Peyer's patch (tissue), 4 donors: ENCODE measurements at regions not wholly inside any gene's neighbourhood (a gene's known extent, or its start where the extent isn't known, plus 50 kb on each side); places are given as distances from the start of the nearest gene placed in this dataset.

Source experiments
- DNase-seq, 3 donors: peaks; one replicate each; pipeline ENCODE4 v3.0.0-alpha.2; 2017 to 2019
- H3K27ac ChIP-seq, 4 donors: fragments of 200-600 bp; sonication (generic); one replicate each; pipeline ENCODE4 v1.5.1; 2016 to 2019
- H3K27me3 ChIP-seq, 2 donors: fragments of 200-600 bp; sonication (generic); one replicate each; pipeline ENCODE4 v1.5.1; 2019
- H3K36me3 ChIP-seq, 3 donors: fragments of 200-600 bp; sonication (generic); one replicate each; pipeline ENCODE4 v1.5.1; 2016 to 2019
- H3K4me1 ChIP-seq, 4 donors: fragments of 200-600 bp; sonication (generic); one replicate each; pipeline ENCODE4 v1.5.1; 2016 to 2019
- H3K4me3 ChIP-seq, 4 donors: fragments of 200-600 bp; sonication (generic); 1 replicate in 3 of 4; 2 replicates in 1 of 4; pipeline ENCODE4 v1.5.1; 2016 to 2019; ENCODE audit warnings: mild to moderate bottlenecking in 1 of 4
- H3K9me3 ChIP-seq, 4 donors: fragments of 200-600 bp; sonication (generic); one replicate each; pipeline ENCODE4 v1.5.1; 2016 to 2019; ENCODE audit warnings: mild to moderate bottlenecking in 1 of 4
- POLR2A ChIP-seq, 2 donors: fragments of 450-650 bp; IDR thresholded peaks; one replicate each; pipeline ENCODE4 v1.5.1; 2017; ENCODE audit warnings: antibody characterized with exemption in 2 of 2, mild to moderate bottlenecking in 2 of 2, moderate library complexity in 2 of 2
- TF ChIP-seq, protein P1 (sequence below), 6 experiments: fragments of 450-650 bp in 4 of 6; fragments of 200-600 bp in 2 of 6; sonication (generic) in 1 of 6; IDR thresholded peaks; one replicate each; pipeline ENCODE4 v1.5.1; 2017 to 2019; ENCODE audit warnings: antibody characterized with exemption in 6 of 6, mild to moderate bottlenecking in 3 of 6, moderate library complexity in 1 of 6

DNA sequence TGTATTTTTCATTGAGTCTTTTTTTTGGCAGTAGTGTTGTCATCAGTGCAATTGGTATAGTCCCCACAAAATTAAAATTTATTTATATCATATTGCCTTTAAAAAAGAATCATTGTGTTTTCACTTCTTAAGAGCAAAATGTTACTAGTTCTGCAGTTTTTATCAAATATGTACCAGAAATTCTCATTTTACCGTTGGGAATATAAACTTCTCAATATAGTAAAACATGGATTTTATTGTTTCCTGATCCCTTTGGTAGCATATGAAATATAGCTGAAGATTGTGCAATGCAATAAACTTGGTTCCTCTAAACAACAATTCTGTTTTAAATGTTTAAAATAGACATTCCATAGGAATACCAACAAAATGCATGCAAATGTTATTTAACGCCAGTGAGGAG, 306.5 kb upstream of the PCDH20 start:
- no peaks in the 10 kb centered on the region for H3K9me3 ChIP-seq
- DNase-seq = no peak
- H3K36me3 ChIP-seq = no peaks in the 10 kb centered on the region
- no peak overlapping the region for H3K4me3 ChIP-seq
- no peaks in the 10 kb centered on the region for H3K4me1 ChIP-seq
- no peaks in the 10 kb centered on the region for H3K27me3 ChIP-seq
- H3K27ac ChIP-seq = no peak overlapping the region
- no peak for TF ChIP-seq POLR2A (IDR thresholded peaks at IDR 0.05)
- TF ChIP-seq, protein P1, sequence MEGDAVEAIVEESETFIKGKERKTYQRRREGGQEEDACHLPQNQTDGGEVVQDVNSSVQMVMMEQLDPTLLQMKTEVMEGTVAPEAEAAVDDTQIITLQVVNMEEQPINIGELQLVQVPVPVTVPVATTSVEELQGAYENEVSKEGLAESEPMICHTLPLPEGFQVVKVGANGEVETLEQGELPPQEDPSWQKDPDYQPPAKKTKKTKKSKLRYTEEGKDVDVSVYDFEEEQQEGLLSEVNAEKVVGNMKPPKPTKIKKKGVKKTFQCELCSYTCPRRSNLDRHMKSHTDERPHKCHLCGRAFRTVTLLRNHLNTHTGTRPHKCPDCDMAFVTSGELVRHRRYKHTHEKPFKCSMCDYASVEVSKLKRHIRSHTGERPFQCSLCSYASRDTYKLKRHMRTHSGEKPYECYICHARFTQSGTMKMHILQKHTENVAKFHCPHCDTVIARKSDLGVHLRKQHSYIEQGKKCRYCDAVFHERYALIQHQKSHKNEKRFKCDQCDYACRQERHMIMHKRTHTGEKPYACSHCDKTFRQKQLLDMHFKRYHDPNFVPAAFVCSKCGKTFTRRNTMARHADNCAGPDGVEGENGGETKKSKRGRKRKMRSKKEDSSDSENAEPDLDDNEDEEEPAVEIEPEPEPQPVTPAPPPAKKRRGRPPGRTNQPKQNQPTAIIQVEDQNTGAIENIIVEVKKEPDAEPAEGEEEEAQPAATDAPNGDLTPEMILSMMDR (IDR thresholded peaks at IDR 0.05) = no peak

DNA sequence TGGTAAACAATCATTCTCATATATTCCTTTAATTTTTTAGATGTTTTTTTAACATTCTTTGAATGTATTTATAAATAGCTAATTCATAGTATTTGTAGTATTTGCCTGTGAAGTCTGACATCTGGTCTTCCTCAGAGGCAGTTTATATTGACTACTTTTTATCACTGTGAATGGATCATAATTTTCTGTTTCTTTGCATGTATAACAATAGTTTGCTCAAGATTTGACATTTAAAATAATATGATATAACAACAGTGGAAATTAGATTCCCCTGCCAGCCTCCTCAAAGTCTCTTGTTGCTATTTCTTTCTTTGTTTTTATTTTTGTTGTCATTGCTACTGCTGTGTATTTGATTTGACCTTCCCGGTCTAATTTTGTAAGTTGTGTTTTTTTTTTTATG, 297.0 kb upstream of the PCDH20 start:
- H3K4me3 ChIP-seq = no peak overlapping the region
- H3K27ac ChIP-seq = no peak overlapping the region
- TF ChIP-seq POLR2A (IDR thresholded peaks at IDR 0.05) = no peak
- TF ChIP-seq, protein P1 (IDR thresholded peaks at IDR 0.05) = no peak
- H3K9me3 ChIP-seq = no peaks in the 10 kb centered on the region
- no peaks in the 10 kb centered on the region for H3K27me3 ChIP-seq
- no peaks in the 10 kb centered on the region for H3K4me1 ChIP-seq
- no peak for DNase-seq
- H3K36me3 ChIP-seq = no peaks in the 10 kb centered on the region

GRCh38 chr13:61709258-61709657, 293.6 kb upstream of the PCDH20 start:
- Histone ChIP-seq H3K36me3 (no peaks in the 10 kb centered on the region), H3K9me3 (no peaks in the 10 kb centered on the region), H3K27ac (no peak overlapping the region), H3K4me3 (no peak overlapping the region), H3K4me1 (no peaks in the 10 kb centered on the region), H3K27me3 (no peaks in the 10 kb centered on the region)
- DNase-seq = no peak
- TF ChIP-seq, protein P1 (IDR thresholded peaks at IDR 0.05) = no peak
- TF ChIP-seq POLR2A (IDR thresholded peaks at IDR 0.05) = no peak

- Histone ChIP-seq H3K27ac (no peak overlapping the region), H3K36me3 (no peaks in the 10 kb centered on the region), H3K4me3 (no peak overlapping the region), H3K4me1 (no peaks in the 10 kb centered on the region), H3K9me3 (no peaks in the 10 kb centered on the region), H3K27me3 (no peaks in the 10 kb centered on the region)
- DNase-seq = no peak
- TF ChIP-seq POLR2A (IDR thresholded peaks at IDR 0.05) = no peak
- TF ChIP-seq, protein P1 (IDR thresholded peaks at IDR 0.05) = no peak
Measured at GRCh38 chr13:61706899-61707298, 291.2 kb upstream of the PCDH20 start.

- no peaks in the 10 kb centered on the region for H3K27me3 ChIP-seq
Measured at GRCh38 chr13:61700620-61701019, 285.0 kb upstream of the PCDH20 start.

More at GRCh38 chr13:61700620-61701019, 285.0 kb upstream of the PCDH20 start:
- Histone ChIP-seq H3K4me3 (no peak overlapping the region), H3K27ac (no peak overlapping the region), H3K4me1 (no peaks in the 10 kb centered on the region), H3K36me3 (no peaks in the 10 kb centered on the region), H3K9me3 (no peaks in the 10 kb centered on the region)
- no peak for TF ChIP-seq POLR2A (IDR thresholded peaks at IDR 0.05)
- TF ChIP-seq, protein P1 (IDR thresholded peaks at IDR 0.05) = no peak
- no peak for DNase-seq
